SH-SY5Y (cell line): ENCODE measurements at regions not wholly inside any gene's neighbourhood (a gene's known extent, or its start where the extent isn't known, plus 50 kb on each side); places are given as distances from the start of the nearest gene placed in this dataset.

Experiments
- GATA2 ChIP-seq: IDR thresholded peaks from 2 replicates; pipeline ENCODE4 v1.6.1; 2011; ENCODE audit warnings: mild to moderate bottlenecking, low read depth, low read length
- GATA3 ChIP-seq: IDR thresholded peaks from 2 replicates; pipeline ENCODE4 v1.6.1; 2011; ENCODE audit warnings: low read depth, mild to moderate bottlenecking, low read length, moderate library complexity

DNA sequence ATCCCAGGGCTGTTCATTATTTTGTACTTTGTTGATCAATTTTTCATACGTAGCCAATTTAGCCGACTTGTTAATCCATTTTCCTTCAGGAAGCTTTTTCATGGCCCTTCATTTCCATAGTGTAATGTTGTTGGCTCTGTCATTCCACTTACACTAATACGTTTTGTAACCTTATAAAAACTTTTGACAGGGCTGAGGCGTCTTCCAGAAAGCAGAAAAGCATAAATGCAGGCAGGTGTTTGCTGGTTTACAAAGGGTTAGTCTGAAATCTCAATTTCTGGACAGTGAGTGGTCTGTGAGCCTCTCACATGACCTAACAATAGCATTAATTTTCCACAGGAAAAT, 444.0 kb downstream of the OTOL1 start:
- TF ChIP-seq GATA2 = no peak
- TF ChIP-seq GATA3 = no peak

DNA sequence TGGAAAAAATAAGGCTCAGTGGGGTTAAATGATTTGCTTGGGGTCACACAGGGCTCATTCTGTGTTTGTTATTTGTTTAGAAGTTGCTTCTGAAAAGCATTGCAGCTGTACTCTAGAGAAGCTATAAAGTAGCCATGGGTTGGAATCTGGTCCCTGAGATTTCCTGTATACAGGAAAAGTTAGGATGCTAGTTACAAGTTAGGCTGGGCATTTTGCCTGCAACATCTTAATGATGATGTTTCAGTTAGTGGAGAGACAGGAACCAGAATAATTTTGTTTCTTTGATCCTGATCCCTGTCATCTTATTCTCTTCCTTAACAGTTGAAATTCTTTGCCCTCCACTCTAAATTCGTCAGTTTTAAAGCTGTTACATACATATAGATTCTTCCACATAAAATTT, 445.3 kb downstream of the OTOL1 start:
- no peak for TF ChIP-seq GATA2
- TF ChIP-seq GATA3 = no peak

DNA sequence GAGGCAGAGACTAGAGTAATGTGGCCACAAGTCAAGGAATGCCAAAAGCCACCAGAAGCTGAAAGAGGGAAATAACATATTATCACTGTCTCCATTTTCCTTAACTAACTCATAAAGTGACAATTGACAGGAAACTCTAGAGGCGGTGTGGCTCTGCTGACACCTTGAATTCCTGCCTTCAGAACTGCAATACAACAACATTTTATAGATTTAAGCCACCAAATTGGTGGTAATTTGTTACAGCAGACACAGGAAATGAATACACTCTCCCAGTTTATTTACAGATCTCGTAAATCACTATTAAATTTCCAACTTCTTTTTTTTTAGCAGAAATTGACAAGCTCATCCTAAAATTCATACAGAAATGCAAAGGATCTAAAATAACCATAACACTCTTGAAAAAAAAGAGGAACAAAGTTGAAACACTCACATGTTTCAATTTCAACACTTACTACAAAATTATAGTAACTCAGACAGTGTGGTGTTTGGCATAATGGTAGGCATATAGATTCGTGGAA, 449.9 kb downstream of the OTOL1 start:
- TF ChIP-seq GATA3 (no peak), GATA2 (no peak)

DNA sequence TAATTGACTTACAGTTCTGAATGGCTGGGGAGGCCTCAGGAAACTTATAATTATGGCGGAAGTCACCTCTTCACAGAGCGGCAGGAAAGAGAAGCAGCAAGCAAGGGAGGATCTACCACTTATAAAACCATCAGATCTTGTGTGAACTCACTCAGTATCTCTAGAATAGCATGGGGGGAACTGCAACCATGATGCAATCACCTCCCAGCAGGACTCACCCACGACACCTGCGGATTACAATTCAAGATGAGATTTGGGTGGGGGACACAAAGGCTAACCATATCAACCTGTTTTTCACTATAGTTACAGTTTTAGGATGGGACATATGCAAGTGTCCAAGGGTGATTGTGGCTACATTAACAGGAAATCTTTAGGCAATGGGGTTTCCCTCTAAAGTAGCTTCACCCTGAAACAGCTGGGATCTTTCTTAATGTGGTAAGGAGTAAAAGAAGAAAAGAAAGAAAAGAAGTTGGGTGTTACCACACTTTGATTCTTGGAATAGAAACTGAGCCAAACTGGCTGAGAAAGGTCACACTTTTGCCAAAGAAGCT, 453.8 kb downstream of the OTOL1 start:
- TF ChIP-seq GATA3 (no peak), GATA2 (no peak)

DNA sequence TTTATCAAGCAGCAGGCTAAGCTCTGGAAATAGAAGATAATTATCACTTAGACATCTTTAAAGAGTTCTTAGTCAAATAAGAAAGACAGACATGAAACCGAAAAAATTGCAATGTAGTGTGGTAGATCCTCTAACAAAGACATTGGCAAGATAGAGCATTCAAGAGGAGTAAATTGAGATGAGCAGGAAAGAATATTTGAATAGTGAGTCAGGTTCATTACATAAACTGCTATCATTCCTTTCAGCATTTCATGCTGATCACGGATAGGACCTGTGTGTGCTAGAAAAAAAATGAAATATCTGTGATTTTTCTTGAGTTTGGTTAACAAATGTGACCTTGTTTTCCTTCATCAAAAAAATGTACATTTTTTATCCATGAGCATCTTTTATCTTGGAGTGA, 460.9 kb downstream of the OTOL1 start:
- TF ChIP-seq GATA2 (no peak), GATA3 (no peak)

DNA sequence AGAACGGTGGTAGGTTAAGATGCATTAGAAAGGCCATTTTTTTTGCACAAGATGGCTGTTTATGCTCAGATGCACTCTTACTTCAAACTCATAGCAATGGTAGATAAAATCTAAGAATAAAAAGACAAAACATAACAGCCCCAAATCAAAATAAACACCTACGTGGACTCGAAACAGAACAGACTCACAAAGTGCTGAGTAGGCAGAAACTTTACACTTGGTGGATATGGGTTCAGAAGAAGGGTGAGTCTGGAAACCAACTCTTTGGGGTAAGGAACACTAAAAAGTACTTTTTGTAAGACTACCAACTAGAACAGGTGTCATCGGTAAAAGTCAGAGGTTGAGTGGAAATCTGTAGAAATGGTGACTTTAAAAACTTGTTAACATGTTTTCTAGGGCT, 468.2 kb downstream of the OTOL1 start:
- TF ChIP-seq GATA3 (no peak), GATA2 (no peak)

DNA sequence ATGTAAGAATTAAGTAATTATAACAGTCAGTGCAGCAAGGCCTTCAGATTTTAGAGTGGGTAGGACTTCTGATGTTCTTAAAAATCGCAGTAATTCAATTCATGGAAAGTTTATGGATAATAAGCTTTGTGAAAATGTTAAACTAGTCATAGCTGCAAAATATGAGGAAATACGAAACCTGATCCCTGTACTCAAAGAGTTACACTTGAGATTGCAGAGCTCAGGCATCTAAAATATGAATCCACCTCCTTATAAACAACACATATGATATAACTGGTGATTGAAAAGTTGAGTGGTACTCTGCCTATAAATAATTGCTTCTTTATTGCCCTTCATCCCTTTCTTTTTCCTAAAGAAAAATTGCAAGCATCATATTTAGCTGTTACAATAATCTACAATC, 473.3 kb downstream of the OTOL1 start:
- TF ChIP-seq GATA2 = no peak

DNA sequence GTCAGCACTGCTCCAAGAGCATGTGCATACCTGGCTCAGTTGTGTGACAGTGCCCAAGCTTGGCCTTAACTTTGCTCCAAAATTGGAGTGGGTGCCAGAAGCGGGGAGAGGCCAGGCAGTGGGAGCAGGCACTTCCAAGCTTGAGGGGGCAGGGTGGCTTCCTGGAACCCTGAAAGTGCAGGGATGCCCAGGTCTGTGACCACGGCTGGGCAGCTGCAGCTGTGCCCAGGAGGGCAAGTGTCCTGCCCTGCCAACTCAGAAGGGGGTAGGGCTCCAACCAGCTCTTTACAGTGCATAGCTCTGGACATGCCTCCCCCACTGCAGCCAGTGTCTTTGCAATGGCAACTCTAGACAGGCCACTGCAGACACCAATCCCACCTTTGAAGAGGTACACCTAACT, 478.6 kb downstream of the OTOL1 start:
- TF ChIP-seq GATA2 (no peak), GATA3 (no peak)

DNA sequence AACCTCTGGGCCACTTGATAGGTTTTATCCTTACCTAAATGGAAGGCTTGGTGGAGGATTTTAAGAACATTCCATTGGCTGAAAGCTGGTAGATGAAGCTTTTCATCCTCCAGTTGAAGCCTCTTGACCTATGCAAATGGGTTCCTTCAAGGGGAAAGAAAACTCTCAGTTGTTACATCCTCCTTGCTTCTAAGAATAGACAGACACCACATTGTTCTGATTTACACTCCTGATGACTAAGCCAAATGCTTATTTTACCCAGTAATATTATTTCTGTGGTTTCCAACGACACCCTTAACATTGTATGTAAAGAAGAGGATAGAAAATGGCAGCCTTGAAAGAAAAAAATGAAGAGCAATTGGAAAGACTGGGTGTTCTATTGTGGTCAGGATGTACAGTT, 480.5 kb downstream of the OTOL1 start:
- TF ChIP-seq GATA2 = no peak
- no peak for TF ChIP-seq GATA3

DNA sequence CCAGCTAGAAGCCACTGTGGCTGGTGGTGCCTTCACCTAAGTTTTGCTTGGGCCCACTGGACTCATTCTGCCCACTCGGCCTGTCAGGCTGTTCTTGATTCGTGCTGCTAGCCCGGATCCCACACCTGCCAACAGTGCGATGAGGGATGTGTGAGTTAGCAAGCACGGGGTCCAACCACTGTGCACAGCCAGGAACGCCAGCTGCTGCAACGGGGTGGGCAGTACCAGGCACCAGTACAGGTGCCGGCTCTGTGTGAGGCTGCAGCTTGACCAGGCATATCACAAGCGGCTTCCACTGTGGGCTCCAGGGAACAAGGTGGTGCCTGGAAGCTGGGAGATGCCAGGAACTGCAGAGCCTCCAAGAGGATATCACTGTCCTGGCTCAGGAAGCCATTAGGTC, 481.2 kb downstream of the OTOL1 start:
- TF ChIP-seq GATA2 (no peak), GATA3 (no peak)

DNA sequence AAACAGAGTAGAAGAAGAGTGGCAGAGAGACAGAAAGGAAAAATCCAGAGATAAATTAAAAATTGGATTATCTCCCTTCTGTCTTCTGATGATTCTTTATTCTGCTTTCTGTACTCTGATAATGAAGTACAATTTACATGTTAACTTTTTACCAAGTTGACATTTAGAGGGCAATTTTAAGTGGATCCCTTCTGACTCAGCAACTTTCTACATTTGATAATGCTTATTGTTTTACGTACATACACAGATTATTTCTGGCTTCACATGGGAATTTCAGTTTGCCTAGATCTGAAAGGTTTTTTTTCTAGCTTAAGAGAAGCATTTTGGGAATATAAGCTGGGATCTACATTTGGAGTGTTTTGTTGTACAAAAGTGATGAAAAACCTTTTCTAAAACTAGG, 491.3 kb downstream of the OTOL1 start:
- TF ChIP-seq GATA3 (no peak), GATA2 (no peak)

DNA sequence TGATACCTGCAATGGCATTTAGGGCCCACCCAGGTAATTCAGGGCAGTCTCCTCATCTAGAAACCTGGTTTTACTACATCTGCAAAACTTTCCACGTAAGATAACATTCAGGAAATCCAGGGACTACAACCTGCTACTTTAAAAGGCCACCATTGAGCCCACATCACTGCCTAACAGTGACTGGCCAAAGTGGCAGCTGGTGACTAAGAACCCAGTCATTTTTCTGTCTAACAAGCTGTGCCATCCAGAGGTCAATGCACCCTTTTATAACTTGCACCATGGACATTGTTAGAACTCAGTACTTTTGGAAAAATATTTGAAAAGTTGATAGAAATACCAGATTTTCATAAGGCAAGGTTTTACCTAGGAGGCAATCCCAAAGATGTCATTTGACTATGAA, 492.4 kb downstream of the OTOL1 start:
- TF ChIP-seq GATA3 = no peak
- no peak for TF ChIP-seq GATA2

DNA sequence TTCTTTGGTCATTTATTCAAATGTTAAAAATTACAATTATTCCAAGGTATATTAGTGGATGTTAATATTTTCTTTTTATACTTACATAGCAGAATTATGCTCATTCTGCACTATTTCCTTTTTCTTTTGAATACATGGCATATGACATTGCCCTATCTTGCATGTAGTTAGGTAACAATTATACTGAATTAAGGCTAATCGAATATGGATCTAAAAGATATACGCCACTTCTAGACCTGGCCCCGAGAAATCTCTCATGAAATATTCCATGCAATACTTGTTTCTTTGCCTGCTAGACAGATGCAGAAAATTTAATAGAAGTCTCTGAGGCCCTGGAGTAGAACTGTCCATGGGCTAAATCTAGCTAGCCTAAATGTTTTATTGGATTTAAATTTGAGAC, 493.4 kb downstream of the OTOL1 start:
- TF ChIP-seq GATA3 (0 out of 2 replicates have a peak, but pooled peaks have one; percentile 24), GATA2 (no peak)

DNA sequence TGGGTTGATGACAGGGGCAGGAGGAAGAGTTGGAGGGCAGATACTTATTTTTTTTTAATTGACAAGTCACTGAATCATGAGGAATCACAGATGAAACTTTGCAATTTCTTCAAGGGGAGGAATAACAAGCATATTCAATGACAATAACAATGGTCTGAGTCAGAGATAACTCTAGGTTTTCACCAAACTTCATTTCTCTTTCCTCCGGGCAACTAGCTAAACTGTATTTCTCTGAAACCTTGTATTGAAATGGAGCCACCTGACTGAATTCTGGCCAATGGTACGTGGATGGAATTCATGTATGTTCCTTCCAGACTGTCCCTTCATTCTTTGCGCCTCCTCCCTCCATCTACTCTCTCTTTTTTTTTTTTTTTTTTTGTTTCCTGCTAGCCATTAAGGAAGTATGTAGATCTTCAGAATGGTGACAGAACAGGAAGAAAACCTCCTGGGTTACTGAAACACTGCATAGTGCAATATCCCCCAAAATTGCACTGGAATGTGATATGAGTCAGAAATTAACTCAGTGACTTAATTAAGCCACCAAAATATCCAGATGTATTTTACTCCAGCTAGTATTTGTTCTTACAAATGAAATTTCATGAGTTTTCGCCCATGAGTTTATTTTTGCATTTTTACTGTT, 495.4 kb downstream of the OTOL1 start:
- TF ChIP-seq GATA3 (no peak), GATA2 (no peak)

DNA sequence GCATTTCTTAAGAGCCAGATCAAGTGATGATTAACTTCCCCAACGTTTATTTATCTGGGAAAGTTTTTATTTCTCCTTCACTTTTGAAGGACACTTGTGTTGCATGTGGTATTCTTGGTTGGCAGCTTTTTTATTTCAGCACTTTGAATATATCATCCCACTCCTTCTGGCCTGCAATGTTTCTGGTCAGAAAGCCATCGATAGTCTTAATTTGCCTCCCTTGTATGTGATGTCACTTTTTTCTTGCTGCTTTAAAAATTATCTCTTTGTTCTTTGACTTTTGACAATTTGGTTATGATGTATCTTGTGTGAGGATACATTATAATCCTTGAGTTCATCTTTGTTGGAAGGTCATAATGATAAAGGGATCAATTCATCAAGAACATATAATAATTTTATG, 503.2 kb downstream of the OTOL1 start:
- TF ChIP-seq GATA3 (no peak), GATA2 (no peak)

DNA sequence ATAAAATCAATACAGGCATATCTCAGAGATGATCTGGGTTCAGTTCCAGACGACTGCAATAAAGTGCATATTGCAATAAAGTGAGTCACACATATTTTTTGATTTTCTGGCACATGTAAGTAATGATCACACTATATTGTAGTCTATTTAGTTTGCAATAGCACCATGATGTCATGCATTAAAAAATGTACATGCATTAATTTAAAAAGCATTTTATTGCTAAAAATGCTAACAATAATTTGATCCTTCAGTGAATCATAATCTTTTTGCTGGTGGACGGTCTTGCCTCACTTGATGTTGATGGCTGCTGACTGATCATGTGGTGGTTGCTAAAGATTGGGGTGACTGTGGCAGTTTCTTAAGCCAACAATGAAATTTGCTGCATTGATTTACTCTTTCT, 511.1 kb downstream of the OTOL1 start:
- TF ChIP-seq GATA2 (no peak), GATA3 (no peak)

DNA sequence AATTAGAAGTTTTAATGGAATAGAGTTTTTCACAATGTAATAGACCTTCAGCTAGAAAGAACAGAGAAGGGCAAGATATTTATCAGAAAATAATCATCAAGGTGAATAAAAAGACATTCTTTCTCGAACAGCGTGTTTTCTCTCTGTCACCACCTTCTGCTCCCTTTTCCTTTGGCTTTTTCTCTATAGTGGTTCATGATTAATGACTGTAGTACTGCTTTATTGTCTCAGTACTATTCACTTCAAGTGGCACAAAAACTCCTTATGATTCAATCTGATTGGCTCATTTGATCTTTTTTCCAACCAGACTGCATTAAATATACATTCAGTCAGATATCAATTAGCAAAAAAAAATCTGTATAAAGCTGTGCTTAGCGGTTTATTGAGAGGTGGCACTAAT, 516.0 kb downstream of the OTOL1 start:
- TF ChIP-seq GATA2 = no peak
- no peak for TF ChIP-seq GATA3
